Stomach (tissue), 4 donors: ENCODE measurements at regions not wholly inside any gene's neighbourhood (a gene's known extent, or its start where the extent isn't known, plus 50 kb on each side); places are given as distances from the start of the nearest gene placed in this dataset.

Experiments used
- CTCF ChIP-seq, 7 experiments: fragments of 450-650 bp in 4 of 7; fragments of 200-600 bp in 3 of 7; sonication (generic) in 3 of 7; IDR thresholded peaks; one replicate each; pipeline ENCODE4 v1.5.1; 2016 to 2019; ENCODE audit warnings: antibody characterized with exemption in 7 of 7, control low read depth in 2 of 7, mild to moderate bottlenecking in 1 of 7
- EP300 ChIP-seq: sonication (generic); formaldehyde crosslinking; IDR thresholded peaks from one replicate; pipeline ENCODE4 v1.6.1; 2017; ENCODE audit warnings: antibody characterized with exemption
- POLR2A ChIP-seq, 4 donors: fragments of 450-650 bp; IDR thresholded peaks; one replicate each; pipeline ENCODE4 v1.6.1; 2016; ENCODE audit warnings: antibody characterized with exemption in 4 of 4, control low read depth in 2 of 4, mild to moderate bottlenecking in 1 of 4, moderate library complexity in 1 of 4
- POLR2AphosphoS5 ChIP-seq, 3 donors: sonication (generic); formaldehyde crosslinking; IDR thresholded peaks; one replicate each; pipeline ENCODE4 v1.6.1; 2016; ENCODE audit warnings: antibody characterized with exemption in 3 of 3

DNA sequence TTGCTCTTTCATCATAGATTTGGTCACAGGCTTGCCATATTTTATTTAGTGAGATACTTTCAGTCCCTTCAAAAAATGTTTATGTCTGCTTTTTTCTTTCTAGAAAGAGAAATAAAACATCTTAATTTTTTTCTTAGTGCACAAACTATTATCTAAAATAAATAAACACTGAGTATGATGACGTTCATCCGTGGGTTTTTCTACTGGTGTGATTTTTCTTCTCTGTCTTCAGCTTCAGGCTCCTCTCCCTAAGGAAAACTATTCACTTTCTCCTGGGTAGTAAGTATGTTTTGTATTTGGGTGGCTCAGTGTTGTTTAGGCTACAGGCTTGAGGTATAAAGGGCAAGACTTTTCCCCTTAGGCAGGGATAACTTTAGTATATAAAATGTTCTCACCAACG, 154.7 kb downstream of the DACT1 start:
- TF ChIP-seq CTCF (IDR thresholded peaks at IDR 0.05), result no peak
- no peak for TF ChIP-seq EP300
- no peak for TF ChIP-seq POLR2A (IDR thresholded peaks at IDR 0.05)
- TF ChIP-seq POLR2AphosphoS5 (IDR thresholded peaks at IDR 0.05), result no peak
